Activated naive CD4-positive, alpha-beta T cell treated with Interleukin-2 at 50 U/mL for 16 hours (primary cell): ENCODE measurements at regions not wholly inside any gene's neighbourhood (a gene's known extent, or its start where the extent isn't known, plus 50 kb on each side); places are given as distances from the start of the nearest gene placed in this dataset.

ENCODE experiments used
- DNase-seq: peaks from one replicate; pipeline ENCODE4 v3.0.0-alpha.2; 2020

DNA sequence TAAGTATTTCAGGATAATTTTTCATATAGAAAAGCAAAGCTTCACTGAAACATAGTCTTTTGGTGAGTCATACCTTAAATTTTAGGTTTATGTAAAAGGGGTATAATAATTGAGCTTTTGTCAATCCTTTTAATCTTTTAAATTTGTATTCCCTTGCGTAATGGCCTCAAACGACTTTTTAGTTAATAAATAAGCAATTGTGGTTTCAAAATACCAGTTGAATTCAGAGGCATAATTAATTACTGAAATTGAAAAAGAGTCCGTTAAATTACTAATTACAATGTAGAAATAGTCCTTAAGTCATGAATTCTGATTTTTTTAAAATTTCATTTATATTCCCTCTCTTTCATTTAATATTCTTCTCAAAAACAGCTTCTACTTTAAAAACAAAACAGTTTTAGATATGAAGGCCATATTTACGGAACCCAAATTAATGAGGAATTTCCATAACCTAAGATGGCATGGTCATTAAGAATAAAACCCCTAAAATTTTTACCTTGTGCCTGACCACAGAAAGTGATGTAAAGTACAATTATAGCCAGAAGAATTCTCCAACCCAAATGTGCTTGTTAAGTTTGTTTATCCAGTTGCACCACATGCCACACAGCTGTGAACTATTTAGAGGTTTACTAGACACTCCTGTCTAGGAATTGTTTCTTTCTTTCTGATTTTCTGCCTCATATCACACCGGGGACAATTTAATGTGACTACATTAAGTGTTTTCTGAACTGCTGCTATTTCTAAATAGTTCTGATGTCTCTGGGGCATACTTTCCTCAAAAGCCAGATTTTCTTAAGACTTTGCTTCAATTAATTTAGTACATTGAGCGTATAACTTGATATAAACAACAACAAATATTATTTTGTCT is 60.7 kb upstream of the ITGA4 start:
- no peak for DNase-seq

- no peak for DNase-seq
These were observed 59.9 kb upstream of the ITGA4 start for GRCh38 chr2:181397331-181397730.

DNA sequence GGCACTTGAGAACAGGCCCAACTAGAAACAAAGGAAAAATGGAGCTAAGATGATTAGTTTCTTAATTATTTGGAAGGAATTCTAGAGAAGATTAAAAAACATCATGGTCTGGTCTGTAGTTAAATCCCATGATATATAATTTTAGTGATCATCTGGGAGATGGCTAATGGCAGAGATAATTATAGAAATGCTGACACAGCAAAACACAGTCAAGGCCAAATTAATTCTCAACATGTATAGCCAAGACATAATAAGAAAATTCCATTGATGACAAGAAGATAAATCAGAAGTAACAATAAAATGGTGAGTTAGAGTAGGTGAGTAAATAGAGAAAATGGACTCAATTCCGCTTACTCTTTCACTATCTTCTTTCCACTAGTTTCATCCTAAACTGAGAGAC is 59.2 kb upstream of the ITGA4 start:
- no peak for DNase-seq

GRCh38 chr2:181399027-181399426 is 58.2 kb upstream of the ITGA4 start:
- DNase-seq, result no peak

GRCh38 chr2:181404472-181404871 is 52.7 kb upstream of the ITGA4 start:
- no peak for DNase-seq

DNA sequence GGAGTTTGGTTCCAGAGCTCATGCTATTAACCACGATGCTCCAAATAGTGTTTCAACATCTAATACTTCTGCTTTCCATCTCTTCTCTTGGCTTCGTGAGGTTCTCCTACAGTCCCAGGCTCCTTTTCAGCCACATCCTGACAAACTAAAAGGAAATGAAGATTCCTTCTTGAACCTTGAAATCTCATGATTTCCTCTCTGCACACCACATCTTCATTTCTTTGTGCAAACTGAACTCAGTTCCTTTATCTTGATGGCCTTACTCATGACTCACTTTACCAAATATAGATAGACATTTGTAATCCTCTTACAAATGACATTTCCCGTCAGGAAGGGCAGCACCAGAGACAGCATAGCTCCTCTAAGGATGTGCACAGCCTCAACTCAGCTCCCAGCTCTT is 50.0 kb upstream of the ITGA4 start:
- no peak for DNase-seq
